H9 (cell line): ENCODE measurements at regions not wholly inside any gene's neighbourhood (a gene's known extent, or its start where the extent isn't known, plus 50 kb on each side); places are given as distances from the start of the nearest gene placed in this dataset.

Experiments used
- DNase-seq: peaks from one replicate; pipeline ENCODE4 v3.0.0-alpha.2; 2017
- H2AFZ ChIP-seq: one replicate; pipeline ENCODE4 v1.6.1; 2013; ENCODE audit warnings: mild to moderate bottlenecking, low read length, control low read depth, moderate library complexity
- H2AK5ac ChIP-seq: 2 replicates; pipeline ENCODE4 v1.6.1; 2013; ENCODE audit warnings: low read length, control low read depth, mixed read lengths; ENCODE audit not compliant: insufficient read length
- H2BK120ac ChIP-seq: one replicate; pipeline ENCODE4 v1.6.1; 2013; ENCODE audit warnings: low read depth, mild to moderate bottlenecking, low read length, control low read depth, inconsistent platforms; ENCODE audit not compliant: poor library complexity, severe bottlenecking
- H2BK12ac ChIP-seq: 2 replicates; pipeline ENCODE4 v1.6.1; 2013; ENCODE audit warnings: low read length, control low read depth, mixed read lengths, low read depth; ENCODE audit not compliant: insufficient read length
- H2BK15ac ChIP-seq: 2 replicates; pipeline ENCODE4 v1.6.1; 2013; ENCODE audit warnings: low read depth, low read length, control low read depth
- H2BK20ac ChIP-seq: one replicate; pipeline ENCODE4 v1.6.1; 2013; ENCODE audit warnings: low read depth, mild to moderate bottlenecking, low read length, control low read depth, inconsistent platforms; ENCODE audit not compliant: poor library complexity, severe bottlenecking
- H2BK5ac ChIP-seq: 2 replicates; pipeline ENCODE4 v1.6.1; 2013; ENCODE audit warnings: low read length, control low read depth, mixed read lengths; ENCODE audit not compliant: insufficient read length
- H3K14ac ChIP-seq: 2 replicates; pipeline ENCODE4 v1.6.1; 2013; ENCODE audit warnings: low read length, control low read depth; ENCODE audit not compliant: insufficient read depth
- H3K18ac ChIP-seq: 2 replicates; pipeline ENCODE4 v1.6.1; 2013; ENCODE audit warnings: low read depth, mild to moderate bottlenecking, mixed read lengths, low read length, control low read depth; ENCODE audit not compliant: insufficient read length
- H3K23ac ChIP-seq: 2 replicates; pipeline ENCODE4 v1.6.1; 2013; ENCODE audit warnings: low read length, control low read depth, mixed read lengths, low read depth; ENCODE audit not compliant: insufficient read length
- H3K23me2 ChIP-seq: 2 replicates; pipeline ENCODE4 v1.6.1; 2013; ENCODE audit warnings: low read depth, mild to moderate bottlenecking, mixed read lengths, low read length, control low read depth; ENCODE audit not compliant: insufficient read length, poor library complexity, severe bottlenecking
- H3K27ac ChIP-seq: 2 replicates; pipeline ENCODE4 v1.5.1; 2013; ENCODE audit warnings: low read length, control low read depth, mixed read lengths, low read depth; ENCODE audit not compliant: insufficient read length
- H3K27me3 ChIP-seq: 2 replicates; pipeline ENCODE4 v1.6.1; 2013; ENCODE audit warnings: low read length, control low read depth, inconsistent platforms; ENCODE audit not compliant: insufficient read depth
- H3K4ac ChIP-seq: 2 replicates; pipeline ENCODE4 v1.6.1; 2013; ENCODE audit warnings: low read depth, mild to moderate bottlenecking, control low read depth, inconsistent platforms, low read length, moderate library complexity
- H3K4me1 ChIP-seq: 2 replicates; pipeline ENCODE4 v1.6.1; 2013; ENCODE audit warnings: low read length, control low read depth, inconsistent platforms; ENCODE audit not compliant: insufficient read depth
- H3K4me2 ChIP-seq: 2 replicates; pipeline ENCODE4 v1.6.1; 2013; ENCODE audit warnings: low read length, control low read depth, mixed read lengths; ENCODE audit not compliant: insufficient read length, insufficient read depth
- H3K56ac ChIP-seq: 2 replicates; pipeline ENCODE4 v1.6.1; 2013; ENCODE audit warnings: low read depth, mild to moderate bottlenecking, mixed read lengths, low read length, control low read depth; ENCODE audit not compliant: insufficient read length
- H3K79me1 ChIP-seq: 2 replicates; pipeline ENCODE4 v1.6.1; 2013; ENCODE audit warnings: low read depth, mild to moderate bottlenecking, moderate library complexity, low read length, control low read depth, inconsistent platforms; ENCODE audit not compliant: insufficient read depth, poor library complexity, severe bottlenecking
- H3K79me2 ChIP-seq: 2 replicates; pipeline ENCODE4 v1.6.1; 2013; ENCODE audit warnings: low read length, control low read depth, inconsistent platforms; ENCODE audit not compliant: insufficient read depth
- H3K9ac ChIP-seq: 2 replicates; pipeline ENCODE4 v1.6.1; 2013; ENCODE audit warnings: low read length, control low read depth, mixed read lengths; ENCODE audit not compliant: insufficient read length; ENCODE audit errors: extremely low read depth
- H3K9me3 ChIP-seq: one replicate; pipeline ENCODE4 v1.6.1; 2013; ENCODE audit warnings: low read depth, low read length, inconsistent platforms; ENCODE audit not compliant: control insufficient read depth
- H3T11ph ChIP-seq: one replicate; pipeline ENCODE4 v1.6.1; 2013; ENCODE audit warnings: mild to moderate bottlenecking, low read length, control low read depth, inconsistent platforms
- H4K20me1 ChIP-seq: one replicate; pipeline ENCODE4 v1.6.1; 2013; ENCODE audit not compliant: control insufficient read depth, insufficient read length, insufficient read depth
- H4K5ac ChIP-seq: 2 replicates; pipeline ENCODE4 v1.6.1; 2013; ENCODE audit warnings: low read depth, mild to moderate bottlenecking, mixed read lengths, low read length, control low read depth; ENCODE audit not compliant: insufficient read length
- H4K8ac ChIP-seq: replicated peaks from 2 replicates; pipeline ENCODE4 v1.6.1; 2013; ENCODE audit warnings: low read length, control low read depth, mixed read lengths, low read depth; ENCODE audit not compliant: insufficient read length
- H4K91ac ChIP-seq: 2 replicates; pipeline ENCODE4 v1.6.1; 2013; ENCODE audit warnings: low read depth, mild to moderate bottlenecking, moderate library complexity, mixed read lengths, low read length, control low read depth; ENCODE audit not compliant: insufficient read length
- H3K27ac Mint-ChIP-seq, 3 experiments: 2 replicates in 2 of 3; 3 replicates in 1 of 3; pipeline ENCODE4 v1.8.0; 2020 to 2021; ENCODE audit warnings: mixed read lengths in 3 of 3, mild to moderate bottlenecking in 1 of 3, moderate library complexity in 1 of 3
- H3K27me3 Mint-ChIP-seq: 2 replicates; pipeline ENCODE4 v1.8.0; 2021; ENCODE audit warnings: low read depth, mild to moderate bottlenecking, moderate library complexity, mixed read lengths
- H3K36me3 Mint-ChIP-seq, 3 experiments: 2 replicates in 2 of 3; 3 replicates in 1 of 3; pipeline ENCODE4 v1.8.0; 2020 to 2021; ENCODE audit warnings: low read depth in 3 of 3, mixed read lengths in 3 of 3; ENCODE audit not compliant: insufficient read depth in 1 of 3
- H3K4me1 Mint-ChIP-seq, 2 experiments: 2 replicates each; pipeline ENCODE4 v1.8.0; 2020; ENCODE audit warnings: mixed read lengths in 2 of 2
- H3K4me3 Mint-ChIP-seq, 2 experiments: 2 replicates in 1 of 2; 3 replicates in 1 of 2; pipeline ENCODE4 v1.8.0; 2020 to 2021; ENCODE audit warnings: mild to moderate bottlenecking in 2 of 2, mixed read lengths in 2 of 2, moderate library complexity in 1 of 2
- H3K9me3 Mint-ChIP-seq, 2 experiments: 2 replicates in 1 of 2; 3 replicates in 1 of 2; pipeline ENCODE4 v1.8.0; 2020; ENCODE audit warnings: mild to moderate bottlenecking in 2 of 2, mixed read lengths in 2 of 2, moderate library complexity in 1 of 2
- TF ChIP-seq, protein P1 (sequence below): fragments of 200-600 bp; sonication (generic); conservative IDR thresholded peaks from 3 replicates; pipeline ENCODE4 v1.8.0; 2021; ENCODE audit warnings: antibody characterized with exemption, mild to moderate bottlenecking

DNA sequence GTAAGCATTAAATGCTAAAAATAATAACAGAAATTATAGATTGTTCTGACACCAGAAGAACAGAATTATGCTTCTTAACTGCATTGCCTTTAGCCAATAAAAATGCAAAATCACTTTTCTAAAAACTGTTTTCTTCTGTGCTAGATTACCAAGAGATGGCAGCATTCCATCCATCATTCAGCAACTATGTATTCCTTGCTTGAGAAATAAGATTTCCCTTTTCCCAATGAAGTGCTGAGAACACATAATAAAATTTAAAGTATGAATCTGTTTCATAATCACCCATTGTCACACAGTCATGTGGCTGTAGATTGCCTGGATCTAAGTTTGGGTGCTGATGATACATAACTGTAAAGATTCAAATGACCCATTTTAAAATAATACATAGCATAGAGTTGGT, 504.2 kb downstream of the TDRD15 start:
- H2BK20ac ChIP-seq = no peak overlapping the region
- H3K27ac Mint-ChIP-seq = no peak overlapping the region
- no peaks in the 10 kb centered on the region for H3K23me2 ChIP-seq
- H2BK5ac ChIP-seq = no peak overlapping the region
- H2AFZ ChIP-seq = no peak overlapping the region
- no peak overlapping the region for H4K8ac ChIP-seq
- H4K20me1 ChIP-seq = no peaks in the 10 kb centered on the region
- no peak overlapping the region for H3K23ac ChIP-seq
- H4K91ac ChIP-seq = no peak overlapping the region
- no peak overlapping the region for H3K4me2 ChIP-seq
- H3K27me3 ChIP-seq = no peaks in the 10 kb centered on the region
- no peak overlapping the region for H4K5ac ChIP-seq
- H3K4me3 Mint-ChIP-seq = no peak overlapping the region
- H2BK15ac ChIP-seq = no peak overlapping the region
- no peak overlapping the region for H2AK5ac ChIP-seq
- TF ChIP-seq, protein P1, sequence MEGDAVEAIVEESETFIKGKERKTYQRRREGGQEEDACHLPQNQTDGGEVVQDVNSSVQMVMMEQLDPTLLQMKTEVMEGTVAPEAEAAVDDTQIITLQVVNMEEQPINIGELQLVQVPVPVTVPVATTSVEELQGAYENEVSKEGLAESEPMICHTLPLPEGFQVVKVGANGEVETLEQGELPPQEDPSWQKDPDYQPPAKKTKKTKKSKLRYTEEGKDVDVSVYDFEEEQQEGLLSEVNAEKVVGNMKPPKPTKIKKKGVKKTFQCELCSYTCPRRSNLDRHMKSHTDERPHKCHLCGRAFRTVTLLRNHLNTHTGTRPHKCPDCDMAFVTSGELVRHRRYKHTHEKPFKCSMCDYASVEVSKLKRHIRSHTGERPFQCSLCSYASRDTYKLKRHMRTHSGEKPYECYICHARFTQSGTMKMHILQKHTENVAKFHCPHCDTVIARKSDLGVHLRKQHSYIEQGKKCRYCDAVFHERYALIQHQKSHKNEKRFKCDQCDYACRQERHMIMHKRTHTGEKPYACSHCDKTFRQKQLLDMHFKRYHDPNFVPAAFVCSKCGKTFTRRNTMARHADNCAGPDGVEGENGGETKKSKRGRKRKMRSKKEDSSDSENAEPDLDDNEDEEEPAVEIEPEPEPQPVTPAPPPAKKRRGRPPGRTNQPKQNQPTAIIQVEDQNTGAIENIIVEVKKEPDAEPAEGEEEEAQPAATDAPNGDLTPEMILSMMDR = no peak
- H3K18ac ChIP-seq = no peak overlapping the region
- no peaks in the 10 kb centered on the region for H3K79me2 ChIP-seq
- H2BK12ac ChIP-seq = no peak overlapping the region
- no peak overlapping the region for H3K4ac ChIP-seq
- no peaks in the 10 kb centered on the region for H3K4me1 Mint-ChIP-seq
- no peak overlapping the region for H2BK120ac ChIP-seq
- H3K9me3 Mint-ChIP-seq = no peaks in the 10 kb centered on the region
- H3K79me1 ChIP-seq = no peaks in the 10 kb centered on the region
- H3K9me3 ChIP-seq = no peaks in the 10 kb centered on the region
- H3K27me3 Mint-ChIP-seq = no peaks in the 10 kb centered on the region
- no peaks in the 10 kb centered on the region for H3K36me3 Mint-ChIP-seq
- H3T11ph ChIP-seq = no peak overlapping the region
- no peak for DNase-seq
- no peak overlapping the region for H3K14ac ChIP-seq
- H3K27ac ChIP-seq = no peak overlapping the region
- no peaks in the 10 kb centered on the region for H3K4me1 ChIP-seq
- H3K56ac ChIP-seq = no peak overlapping the region
- H3K9ac ChIP-seq = no peak overlapping the region
